ENCODE measurements at regions not wholly inside any gene's neighbourhood (a gene's known extent, or its start where the extent isn't known, plus 50 kb on each side); places are given as distances from the start of the nearest gene placed in this dataset.

GRCh38 chr1:203402152-203402551 is 51.2 kb upstream of the FMOD start:
- no peak for TF ChIP-seq ZNF326 (CRISPR knock-in tag; IDR thresholded peaks at IDR 0.05; ENCODE audit: borderline replicate concordance)
- TF ChIP-seq POLR2A (IDR thresholded peaks at IDR 0.05; ENCODE audit: insufficient read depth in 1 of 2, low read depth in 2 of 2, low read length in 2 of 2) = no peak
- no peak for TF ChIP-seq ARID5B (CRISPR knock-in tag; IDR thresholded peaks at IDR 0.05)
- TF ChIP-seq ZNF552 (CRISPR knock-in tag; IDR thresholded peaks at IDR 0.05; ENCODE audit: borderline replicate concordance) = no peak
- no peak for TF ChIP-seq PTBP1 (IDR thresholded peaks at IDR 0.05; ENCODE audit: low read depth, low read length, poor library complexity, severe bottlenecking)
- no peak for TF ChIP-seq HNF1A (IDR thresholded peaks at IDR 0.05; ENCODE audit: low read depth)
- no peak for TF ChIP-seq HNF1A (CRISPR knock-in tag; IDR thresholded peaks at IDR 0.05; ENCODE audit: borderline replicate concordance)
- TF ChIP-seq U2AF1 (optimal IDR thresholded peaks at IDR 0.05; ENCODE audit: low read depth, low read length) = no peak
- TF ChIP-seq ZNF276 (CRISPR knock-in tag; IDR thresholded peaks at IDR 0.05; ENCODE audit: low read depth) = no peak
- TF ChIP-seq FOXA3 (CRISPR knock-in tag; IDR thresholded peaks at IDR 0.05) = no peak
- no peak for TF ChIP-seq LCORL (IDR thresholded peaks at IDR 0.05)
- TF ChIP-seq LCORL (CRISPR knock-in tag; IDR thresholded peaks at IDR 0.05) = no peak
- TF ChIP-seq RNF2 (conservative IDR thresholded peaks at IDR 0.05; ENCODE audit: low read depth) = no peak
- TF ChIP-seq NONO (IDR thresholded peaks at IDR 0.05) = no peak
- TF ChIP-seq NONO (CRISPR knock-in tag; conservative IDR thresholded peaks at IDR 0.05) = no peak
- TF ChIP-seq MTA3 (CRISPR knock-in tag; IDR thresholded peaks at IDR 0.05) = no peak
- TF ChIP-seq ZNF737 (CRISPR knock-in tag; IDR thresholded peaks at IDR 0.05; ENCODE audit: borderline replicate concordance) = no peak
- H3K27ac ChIP-seq (ENCODE audit: extremely low read length, insufficient read depth, low read length) = no peak overlapping the region
- no peaks in the 10 kb centered on the region for H3K9me3 ChIP-seq (ENCODE audit: low read length)
- intact Hi-C loops (cut with micrococcal nuclease; ENCODE audit: unreplicated experiment) (no loop called here), in situ Hi-C loops (cut with HindIII; ENCODE audit: extremely low pct_ligation_motif_present, low pct_unique_long_range_greater_than_20kb) (no loop called here)
- BruUV-seq (replicated peaks) = no TSS peak
- ATAC-seq (no peak), DNase-seq (ENCODE audit: low spot score) (no peak), FAIRE-seq (no peak)
- H3K4me2 ChIP-seq (ENCODE audit: low read depth, low read length) = no peak overlapping the region
- ChIA-PET CTCF (ENCODE audit: low intra/inter-chr PET ratio, low total read pairs) (no interaction called here), POLR2A (no interaction called here)
- no peak overlapping the region for H3K9ac ChIP-seq (ENCODE audit: insufficient read depth, low read depth, low read length)
- H3K36me3 ChIP-seq (replicated peaks in 1 of 2; ENCODE audit: control insufficient read depth in 1 of 2, insufficient read depth in 2 of 2, low read length in 2 of 2) = no peaks in the 10 kb centered on the region
- H3K27me3 ChIP-seq (ENCODE audit: control insufficient read depth in 1 of 2, insufficient read depth in 2 of 2, low read length in 2 of 2) = peaks cover 0 to 9% of the 10 kb centered on the region in 2 experiments; a peak in 2 of 5 replicates
- 53% methylated on average over 3 of the region's 3 CpGs for WGBS (ENCODE audit: low lambda C conversion rate)
- H4K20me1 ChIP-seq (ENCODE audit: insufficient read depth, low read length) = no peaks in the 10 kb centered on the region
- no peak overlapping the region for H3K4me3 ChIP-seq (replicated peaks in 1 of 3; ENCODE audit: insufficient read depth in 1 of 3, low read depth in 2 of 3, low read length in 3 of 3)
- no peaks in the 10 kb centered on the region for H3K4me1 ChIP-seq (ENCODE audit: insufficient read depth, low read length)
- H3K79me2 ChIP-seq (ENCODE audit: insufficient read depth, low read length) = no peaks in the 10 kb centered on the region
- no peak overlapping the region for H2AFZ ChIP-seq (ENCODE audit: low read length)
